ENCODE measurements at regions not wholly inside any gene's neighbourhood (a gene's known extent, or its start where the extent isn't known, plus 50 kb on each side); places are given as distances from the start of the nearest gene placed in this dataset.

DNA sequence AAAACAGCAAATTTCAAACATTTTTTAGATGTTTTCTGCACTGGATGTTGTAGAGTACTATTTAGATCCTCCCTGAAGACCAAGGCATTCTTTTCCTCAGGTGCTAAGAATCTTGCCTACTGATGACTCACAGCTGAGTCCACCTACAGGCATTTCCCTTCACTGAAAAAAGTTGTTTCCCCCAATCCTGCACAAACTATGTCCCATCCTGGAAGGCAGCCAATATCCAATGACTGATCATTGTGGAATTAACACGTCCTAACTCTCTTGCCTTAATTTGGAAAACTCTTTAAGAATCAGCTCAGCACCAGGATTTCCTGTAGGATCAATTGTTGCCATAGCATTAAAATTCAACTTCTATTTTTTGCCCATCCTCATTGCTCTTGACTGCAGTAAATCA is 268.4 kb upstream of the IRAK1BP1 start:
- TF ChIP-seq, protein P1, sequence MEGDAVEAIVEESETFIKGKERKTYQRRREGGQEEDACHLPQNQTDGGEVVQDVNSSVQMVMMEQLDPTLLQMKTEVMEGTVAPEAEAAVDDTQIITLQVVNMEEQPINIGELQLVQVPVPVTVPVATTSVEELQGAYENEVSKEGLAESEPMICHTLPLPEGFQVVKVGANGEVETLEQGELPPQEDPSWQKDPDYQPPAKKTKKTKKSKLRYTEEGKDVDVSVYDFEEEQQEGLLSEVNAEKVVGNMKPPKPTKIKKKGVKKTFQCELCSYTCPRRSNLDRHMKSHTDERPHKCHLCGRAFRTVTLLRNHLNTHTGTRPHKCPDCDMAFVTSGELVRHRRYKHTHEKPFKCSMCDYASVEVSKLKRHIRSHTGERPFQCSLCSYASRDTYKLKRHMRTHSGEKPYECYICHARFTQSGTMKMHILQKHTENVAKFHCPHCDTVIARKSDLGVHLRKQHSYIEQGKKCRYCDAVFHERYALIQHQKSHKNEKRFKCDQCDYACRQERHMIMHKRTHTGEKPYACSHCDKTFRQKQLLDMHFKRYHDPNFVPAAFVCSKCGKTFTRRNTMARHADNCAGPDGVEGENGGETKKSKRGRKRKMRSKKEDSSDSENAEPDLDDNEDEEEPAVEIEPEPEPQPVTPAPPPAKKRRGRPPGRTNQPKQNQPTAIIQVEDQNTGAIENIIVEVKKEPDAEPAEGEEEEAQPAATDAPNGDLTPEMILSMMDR (conservative IDR thresholded peaks at IDR 0.05): no peak
- no peak for TF ChIP-seq EZH2 (IDR thresholded peaks at IDR 0.05; ENCODE audit: low read depth)

All from PC-9 (cell line).